ENCODE measurements at regions not wholly inside any gene's neighbourhood (a gene's known extent, or its start where the extent isn't known, plus 50 kb on each side); places are given as distances from the start of the nearest gene placed in this dataset.

DNA sequence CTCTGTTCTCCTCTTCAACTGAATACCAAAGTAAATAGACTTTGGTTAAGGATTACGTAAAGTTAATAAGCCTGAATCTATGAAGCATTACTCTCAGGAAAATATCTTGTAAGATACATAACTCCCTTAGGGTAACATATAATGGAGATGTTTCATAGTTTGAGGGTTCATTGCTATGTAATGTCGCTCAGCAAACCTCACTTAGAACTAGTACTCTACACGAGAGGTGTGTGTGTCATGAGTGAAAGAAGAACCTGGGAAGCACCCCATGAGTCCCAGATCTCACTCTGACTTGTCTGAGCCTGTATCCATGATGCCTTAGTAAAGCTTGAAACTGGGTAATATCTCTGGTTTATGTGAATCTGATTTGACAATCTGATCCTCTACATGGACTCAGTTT is 429.5 kb upstream of the ANO3 start:
- peaks cover 0 to 2% of the 10 kb centered on the region in 2 experiments; a peak in 1 of 4 replicates for H3K4me1 ChIP-seq (ENCODE audit: control insufficient read depth in 1 of 2, insufficient read depth in 2 of 2, low read depth in 1 of 2, low read length in 1 of 2)
- H3K36me3 ChIP-seq (replicated peaks in 1 of 2; ENCODE audit: control insufficient read depth in 1 of 2, insufficient read depth in 2 of 2, low read length in 1 of 2) = no peaks in the 10 kb centered on the region
- H2AFZ ChIP-seq (ENCODE audit: low read depth) = no peak overlapping the region
- TF ChIP-seq MEF2A (IDR thresholded peaks at IDR 0.05; ENCODE audit: borderline replicate concordance, low read depth) (no peak), JUND (IDR thresholded peaks at IDR 0.05) (no peak), EZH2phosphoT487 (IDR thresholded peaks at IDR 0.05; ENCODE audit: borderline replicate concordance, low read depth) (no peak), GATA2 (CRISPR knock-in tag; IDR thresholded peaks at IDR 0.05) (no peak), FOXM1 (IDR thresholded peaks at IDR 0.05; ENCODE audit: low read depth) (no peak), IRF3 (IDR thresholded peaks at IDR 0.05; ENCODE audit: low read depth, low read length) (no peak), MXI1 (IDR thresholded peaks at IDR 0.05; ENCODE audit: low read depth, low read length) (no peak)
- H3K9ac ChIP-seq = no peak overlapping the region
- H4K20me1 ChIP-seq (ENCODE audit: insufficient read depth) = no peaks in the 10 kb centered on the region
- H3K27ac ChIP-seq (ENCODE audit: low read depth in 2 of 2, low read length in 1 of 2) = no peak overlapping the region
- POLR2A ChIA-PET = no interaction called here
- H3K9me2 ChIP-seq = no peaks in the 10 kb centered on the region
- H3K9me3 ChIP-seq = no peaks in the 10 kb centered on the region
- CTCF ChIA-PET = no interaction called here
- DNase-seq = no peak
- no peaks in the 10 kb centered on the region for H3F3A ChIP-seq (replicated peaks; ENCODE audit: insufficient read depth)
- no peaks in the 10 kb centered on the region for H3K27me3 ChIP-seq (ENCODE audit: insufficient read depth)
- H3K4me2 ChIP-seq = no peak overlapping the region
- H3K4me3 ChIP-seq (ENCODE audit: low read depth in 2 of 2, low read length in 1 of 2) = no peak overlapping the region
- H3K79me2 ChIP-seq (ENCODE audit: insufficient read depth) = no peaks in the 10 kb centered on the region
- WGBS (ENCODE audit: low lambda C conversion rate) = 52% methylated on average over 3 of the region's 3 CpGs

DNA sequence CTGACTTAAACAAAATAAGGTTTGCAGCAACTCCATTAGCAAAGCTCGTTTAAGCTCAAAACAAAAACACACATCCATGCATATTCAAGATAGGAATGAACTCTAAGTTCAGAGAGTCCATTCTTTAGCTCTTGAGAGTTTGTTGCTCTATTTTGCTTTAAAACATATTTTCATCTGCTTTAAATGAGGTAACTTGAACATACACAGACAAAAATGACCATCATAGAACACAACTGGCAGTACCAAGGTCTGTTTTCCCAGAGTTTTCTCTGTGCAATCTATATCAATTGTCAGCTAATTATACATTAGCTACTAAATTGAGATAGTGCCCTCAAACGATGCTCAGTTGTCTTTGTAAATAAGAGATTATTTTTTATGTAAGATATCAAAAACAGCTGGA is 423.2 kb upstream of the ANO3 start:
- CTCF ChIA-PET = interaction anchor here (0.8 kb wide), 1 partner anchor 74 kb away, joined by 4 read pairs; no protein-coding TSS in a partner anchor

More for the DNA sequence above, 423.2 kb upstream of the ANO3 start:
- POLR2A ChIA-PET = no interaction called here
- Histone ChIP-seq H3K4me3 (ENCODE audit: low read depth in 2 of 2, low read length in 1 of 2) (no peak overlapping the region), H3K27ac (ENCODE audit: low read depth in 2 of 2, low read length in 1 of 2) (no peak overlapping the region), H3K4me1 (ENCODE audit: control insufficient read depth in 1 of 2, insufficient read depth in 2 of 2, low read depth in 1 of 2, low read length in 1 of 2) (no peaks in the 10 kb centered on the region), H2AFZ (ENCODE audit: low read depth) (no peak overlapping the region), H3F3A (replicated peaks; ENCODE audit: insufficient read depth) (no peaks in the 10 kb centered on the region), H3K4me2 (no peak overlapping the region), H3K9me2 (no peaks in the 10 kb centered on the region), H3K9me3 (no peaks in the 10 kb centered on the region), H3K36me3 (replicated peaks in 1 of 2; ENCODE audit: control insufficient read depth in 1 of 2, insufficient read depth in 2 of 2, low read length in 1 of 2) (no peaks in the 10 kb centered on the region), H3K27me3 (ENCODE audit: insufficient read depth) (no peaks in the 10 kb centered on the region), H3K9ac (no peak overlapping the region), H3K79me2 (ENCODE audit: insufficient read depth) (no peaks in the 10 kb centered on the region), H4K20me1 (ENCODE audit: insufficient read depth) (no peaks in the 10 kb centered on the region)
- 33% methylated on average over 2 of the region's 2 CpGs for WGBS (ENCODE audit: low lambda C conversion rate)
- TF ChIP-seq GABPA (IDR thresholded peaks at IDR 0.05; ENCODE audit: low read depth) (no peak), POLR2AphosphoS5 (IDR thresholded peaks at IDR 0.05; ENCODE audit: low read depth, low read length) (no peak), GATA2 (CRISPR knock-in tag; IDR thresholded peaks at IDR 0.05) (no peak), TEAD4 (IDR thresholded peaks at IDR 0.05; ENCODE audit: borderline replicate concordance, insufficient read depth) (no peak), RCOR1 (IDR thresholded peaks at IDR 0.05; ENCODE audit: low read length) (no peak), FOXJ3 (CRISPR knock-in tag; IDR thresholded peaks at IDR 0.05) (no peak), TAF1 (IDR thresholded peaks at IDR 0.05; ENCODE audit: borderline replicate concordance, low read depth, low read length) (no peak), TCF12 (IDR thresholded peaks at IDR 0.05) (no peak), NRF1 (IDR thresholded peaks at IDR 0.05; ENCODE audit: low read depth, low read length) (no peak), FOSL2 (IDR thresholded peaks at IDR 0.05; ENCODE audit: borderline replicate concordance, low read depth) (no peak), SMC3 (IDR thresholded peaks at IDR 0.05; ENCODE audit: low read depth, low read length) (no peak), ELF1 (IDR thresholded peaks at IDR 0.05) (no peak), NFIC (IDR thresholded peaks at IDR 0.05; ENCODE audit: borderline replicate concordance) (no peak), JUND (IDR thresholded peaks at IDR 0.05) (no peak), YY1 (IDR thresholded peaks at IDR 0.05; ENCODE audit: low read depth) (no peak), MXI1 (IDR thresholded peaks at IDR 0.05; ENCODE audit: low read depth, low read length) (no peak), RAD21 (IDR thresholded peaks at IDR 0.05; ENCODE audit: low read length) (no peak)
- TF ChIP-seq, protein P1, sequence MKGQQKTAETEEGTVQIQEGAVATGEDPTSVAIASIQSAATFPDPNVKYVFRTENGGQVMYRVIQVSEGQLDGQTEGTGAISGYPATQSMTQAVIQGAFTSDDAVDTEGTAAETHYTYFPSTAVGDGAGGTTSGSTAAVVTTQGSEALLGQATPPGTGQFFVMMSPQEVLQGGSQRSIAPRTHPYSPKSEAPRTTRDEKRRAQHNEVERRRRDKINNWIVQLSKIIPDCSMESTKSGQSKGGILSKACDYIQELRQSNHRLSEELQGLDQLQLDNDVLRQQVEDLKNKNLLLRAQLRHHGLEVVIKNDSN (IDR thresholded peaks at IDR 0.05; ENCODE audit: borderline replicate concordance, low read depth) = no peak
- TF ChIP-seq, protein P2, sequence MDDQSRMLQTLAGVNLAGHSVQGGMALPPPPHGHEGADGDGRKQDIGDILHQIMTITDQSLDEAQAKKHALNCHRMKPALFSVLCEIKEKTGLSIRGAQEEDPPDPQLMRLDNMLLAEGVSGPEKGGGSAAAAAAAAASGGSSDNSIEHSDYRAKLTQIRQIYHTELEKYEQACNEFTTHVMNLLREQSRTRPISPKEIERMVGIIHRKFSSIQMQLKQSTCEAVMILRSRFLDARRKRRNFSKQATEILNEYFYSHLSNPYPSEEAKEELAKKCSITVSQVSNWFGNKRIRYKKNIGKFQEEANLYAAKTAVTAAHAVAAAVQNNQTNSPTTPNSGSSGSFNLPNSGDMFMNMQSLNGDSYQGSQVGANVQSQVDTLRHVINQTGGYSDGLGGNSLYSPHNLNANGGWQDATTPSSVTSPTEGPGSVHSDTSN (IDR thresholded peaks at IDR 0.05) = no peak
- TF ChIP-seq, protein P3, sequence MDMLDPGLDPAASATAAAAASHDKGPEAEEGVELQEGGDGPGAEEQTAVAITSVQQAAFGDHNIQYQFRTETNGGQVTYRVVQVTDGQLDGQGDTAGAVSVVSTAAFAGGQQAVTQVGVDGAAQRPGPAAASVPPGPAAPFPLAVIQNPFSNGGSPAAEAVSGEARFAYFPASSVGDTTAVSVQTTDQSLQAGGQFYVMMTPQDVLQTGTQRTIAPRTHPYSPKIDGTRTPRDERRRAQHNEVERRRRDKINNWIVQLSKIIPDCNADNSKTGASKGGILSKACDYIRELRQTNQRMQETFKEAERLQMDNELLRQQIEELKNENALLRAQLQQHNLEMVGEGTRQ (IDR thresholded peaks at IDR 0.05; ENCODE audit: borderline replicate concordance, low read depth, low read length) = no peak
- DNase-seq = no peak

All from SK-N-SH (cell line).